ENCODE measurements at regions not wholly inside any gene's neighbourhood (a gene's known extent, or its start where the extent isn't known, plus 50 kb on each side); places are given as distances from the start of the nearest gene placed in this dataset.

DNA sequence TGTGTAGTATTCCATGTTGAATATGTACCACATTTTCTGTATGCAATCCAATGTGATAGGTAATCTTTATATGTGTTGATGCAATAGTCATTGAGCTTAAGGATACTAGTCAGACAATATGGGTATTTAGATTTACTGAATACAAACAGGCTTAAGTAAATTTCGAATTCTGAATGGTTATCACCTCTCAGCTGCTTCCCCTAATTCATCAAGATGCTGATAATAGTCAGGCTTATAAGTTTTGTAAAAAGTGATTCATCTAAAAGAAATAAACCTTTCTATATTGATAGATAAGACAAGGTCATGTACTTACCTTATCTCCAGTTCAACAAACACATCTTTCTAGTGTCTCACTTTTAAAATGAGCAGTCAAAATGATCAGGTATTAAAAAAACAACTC, 205.5 kb downstream of the CASP12 start:
- TF ChIP-seq CTCF (IDR thresholded peaks at IDR 0.05 in 8 of 11, conservative IDR thresholded peaks at IDR 0.05 in 3 of 11) (no peak), POLR2AphosphoS5 (IDR thresholded peaks at IDR 0.05) (no peak)
